ENCODE measurements at regions not wholly inside any gene's neighbourhood (a gene's known extent, or its start where the extent isn't known, plus 50 kb on each side); places are given as distances from the start of the nearest gene placed in this dataset.

- H3K36me3 ChIP-seq (replicated peaks in 1 of 2): no peaks in the 10 kb centered on the region
- no peak for DNase-seq
- no peaks in the 10 kb centered on the region for H3K4me1 ChIP-seq (replicated peaks in 1 of 2)
- no peak for TF ChIP-seq CTCF (IDR thresholded peaks at IDR 0.05)
- TF ChIP-seq POLR2A (IDR thresholded peaks at IDR 0.05): no peak
- peaks cover 0 to 6% (median 0%) of the 10 kb centered on the region in 3 donors for H3K9me3 ChIP-seq (replicated peaks in 1 of 3)
- 40 to 71% (median 64%) methylated on average over 1 of the region's 1 CpG; no CpG with 5 or more reads in 1 of the 4 donors for WGBS, 4 donors
- H3K27me3 ChIP-seq: no peaks in the 10 kb centered on the region
- no peak overlapping the region for H3K4me3 ChIP-seq
- intact Hi-C loops (cut with DNase I): no loop called here
- no peak overlapping the region for H3K27ac ChIP-seq
Observed at GRCh38 chrX:83022020-83022419, 486.1 kb upstream of the POU3F4 start.

Data from adrenal gland (tissue), 9 donors.